SK-N-SH treated with all-trans-retinoic acid at 6 μM for 48 hours (cell line): ENCODE measurements at regions not wholly inside any gene's neighbourhood (a gene's known extent, or its start where the extent isn't known, plus 50 kb on each side); places are given as distances from the start of the nearest gene placed in this dataset.

Source experiments
- ATAC-seq: fragments of 200-7000 bp; cut with Tn5 transposase; 3 replicates; pipeline ENCODE4 v1.9.1; 2020; ENCODE audit warnings: mild to moderate bottlenecking, moderate library complexity
- ARNTL ChIP-seq: fragments of 450-650 bp; formaldehyde crosslinking; IDR thresholded peaks from 2 replicates; pipeline ENCODE4 v1.5.0; 2020; ENCODE audit warnings: low read depth, mild to moderate bottlenecking, moderate library complexity, borderline replicate concordance
- BACH2 ChIP-seq: fragments of 250-450 bp; sonication (Bioruptor Pico); IDR thresholded peaks from 2 replicates; pipeline ENCODE4 v1.9.0; 2021; ENCODE audit warnings: mild to moderate bottlenecking, borderline replicate concordance
- CREB5 ChIP-seq: fragments of 250-450 bp; sonication (Bioruptor Pico); IDR thresholded peaks from 2 replicates; pipeline ENCODE4 v1.5.1; 2020; ENCODE audit warnings: low read depth, mild to moderate bottlenecking, moderate library complexity
- CSDC2 ChIP-seq: fragments of 250-450 bp; sonication (Bioruptor Pico); IDR thresholded peaks from 2 replicates; pipeline ENCODE4 v1.5.0; 2020; ENCODE audit warnings: mild to moderate bottlenecking, moderate library complexity
- CSRNP3 ChIP-seq: fragments of 250-450 bp; sonication (Bioruptor Pico); IDR thresholded peaks from 2 replicates; pipeline ENCODE4 v1.5.1; 2021; ENCODE audit warnings: mild to moderate bottlenecking, moderate library complexity
- ESRRG ChIP-seq: fragments of 250-450 bp; sonication (Bioruptor Pico); IDR thresholded peaks from 2 replicates; pipeline ENCODE4 v1.6.1; 2021; ENCODE audit warnings: mild to moderate bottlenecking
- ISL1 ChIP-seq: fragments of 250-450 bp; sonication (Bioruptor Pico); IDR thresholded peaks from 2 replicates; pipeline ENCODE4 v2.1.2; 2022; ENCODE audit warnings: mild to moderate bottlenecking, moderate library complexity
- OSR1 ChIP-seq: fragments of 250-450 bp; sonication (Bioruptor Pico); IDR thresholded peaks from 2 replicates; pipeline ENCODE4 v1.8.0; 2022; ENCODE audit warnings: moderate library complexity, mild to moderate bottlenecking, inconsistent platforms
- PATZ1 ChIP-seq: fragments of 250-450 bp; sonication (Bioruptor Pico); IDR thresholded peaks from 2 replicates; pipeline ENCODE4 v1.8.0; 2020; ENCODE audit warnings: mild to moderate bottlenecking, moderate library complexity, borderline replicate concordance
- PPARA ChIP-seq: fragments of 250-450 bp; sonication (Bioruptor Pico); IDR thresholded peaks from 2 replicates; pipeline ENCODE4 v1.5.0; 2020; ENCODE audit warnings: mild to moderate bottlenecking, borderline replicate concordance
- TCF4 ChIP-seq: fragments of 250-450 bp; sonication (Bioruptor Pico); IDR thresholded peaks from 2 replicates; pipeline ENCODE4 v1.8.0; 2021; ENCODE audit warnings: mild to moderate bottlenecking, moderate library complexity, borderline replicate concordance
- TSHZ2 ChIP-seq: fragments of 250-450 bp; sonication (Bioruptor Pico); IDR thresholded peaks from 2 replicates; pipeline ENCODE4 v1.5.0; 2020; ENCODE audit warnings: mild to moderate bottlenecking, moderate library complexity
- ZC3H10 ChIP-seq: fragments of 250-450 bp; sonication (Bioruptor Pico); IDR thresholded peaks from 2 replicates; pipeline ENCODE4 v1.5.1; 2021; ENCODE audit warnings: mild to moderate bottlenecking, moderate library complexity
- ZFP3 ChIP-seq: fragments of 250-450 bp; sonication (Bioruptor Pico); IDR thresholded peaks from 2 replicates; pipeline ENCODE4 v1.5.0; 2020; ENCODE audit warnings: mild to moderate bottlenecking, moderate library complexity
- ZFP30 ChIP-seq: fragments of 450-650 bp; formaldehyde crosslinking; IDR thresholded peaks from 2 replicates; pipeline ENCODE4 v1.5.0; 2022; ENCODE audit warnings: mild to moderate bottlenecking, moderate library complexity
- ZNF565 ChIP-seq: fragments of 450-650 bp; formaldehyde crosslinking; conservative IDR thresholded peaks from 2 replicates; pipeline ENCODE4 v1.5.0; 2020; ENCODE audit warnings: low read depth, mild to moderate bottlenecking, moderate library complexity
- ZNF8 ChIP-seq: fragments of 450-650 bp; formaldehyde crosslinking; IDR thresholded peaks from 2 replicates; pipeline ENCODE4 v1.5.0; 2020; ENCODE audit warnings: mild to moderate bottlenecking, moderate library complexity

- no peak for TF ChIP-seq ZFP3
- no peak for TF ChIP-seq ISL1 (CRISPR knock-in tag)
- no peak for TF ChIP-seq PATZ1
- no peak for TF ChIP-seq ZFP30 (CRISPR knock-in tag)
- TF ChIP-seq ZNF565 (CRISPR knock-in tag), result no peak
- TF ChIP-seq OSR1, result no peak
- no peak for TF ChIP-seq PPARA (CRISPR knock-in tag)
- no peak for TF ChIP-seq ESRRG (CRISPR knock-in tag)
- TF ChIP-seq CSDC2, result no peak
- no peak for TF ChIP-seq CSRNP3
- TF ChIP-seq ARNTL, result no peak
- no peak for TF ChIP-seq ZNF8
- no peak for TF ChIP-seq TSHZ2
- TF ChIP-seq CREB5 (CRISPR knock-in tag), result no peak
- no peak for ATAC-seq
These were observed 391.7 kb downstream of the WDR72 start for GRCh38 chr15:53367740-53368139.

GRCh38 chr15:53360881-53361280 lies 398.6 kb downstream of the WDR72 start:
- TF ChIP-seq ZNF565 (CRISPR knock-in tag) (no peak), ZNF8 (no peak), PATZ1 (no peak), ZC3H10 (CRISPR knock-in tag) (no peak), TCF4 (no peak)
- TF ChIP-seq, all 23 proteins: peak for 0
- ATAC-seq, result no peak

- TF ChIP-seq BACH2 (CRISPR knock-in tag) (no peak), ZNF565 (CRISPR knock-in tag) (no peak)
- TF ChIP-seq, all 23 proteins: peak for 0
- ATAC-seq, result no peak
These were observed 400.4 kb downstream of the WDR72 start for GRCh38 chr15:53359038-53359437.

GRCh38 chr15:53354874-53355273 lies 404.6 kb downstream of the WDR72 start:
- TF ChIP-seq ISL1 (CRISPR knock-in tag) (no peak), TSHZ2 (no peak), CREB5 (CRISPR knock-in tag) (no peak)
- no peak for ATAC-seq
